Suppressor macrophage treated with lipopolysaccharide for 4 hours (primary cell): ENCODE measurements at regions not wholly inside any gene's neighbourhood (a gene's known extent, or its start where the extent isn't known, plus 50 kb on each side); places are given as distances from the start of the nearest gene placed in this dataset.
"Not testable (repeated sequence)": the region's sequence is repeated elsewhere in the genome, so short reads cannot be mapped to it uniquely, and the experiment has no call there.

ENCODE experiments used
- DNase-seq: peaks from one replicate; pipeline ENCODE4 v3.0.0-alpha.2; 2020

DNA sequence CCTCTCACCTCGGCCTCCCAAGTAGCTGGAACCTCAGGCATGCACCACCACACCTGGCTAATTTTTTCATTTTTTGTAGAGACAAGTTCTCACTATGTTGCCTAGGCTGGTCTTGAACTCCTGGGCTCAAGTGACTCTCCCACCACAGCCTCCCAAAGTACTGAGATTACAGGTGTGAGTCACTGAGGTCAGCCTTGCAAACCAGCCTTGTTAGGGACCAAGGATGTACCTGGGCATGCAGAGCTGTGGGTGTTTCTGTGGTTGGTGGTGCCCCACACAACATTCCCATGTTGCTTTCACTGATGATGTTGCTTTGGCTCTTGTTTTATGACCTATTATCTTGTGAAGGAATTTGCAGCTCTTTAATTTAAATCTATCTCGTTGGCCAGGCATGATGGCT is 54.8 kb downstream of the OTUD1 start:
- DNase-seq: no peak

DNA sequence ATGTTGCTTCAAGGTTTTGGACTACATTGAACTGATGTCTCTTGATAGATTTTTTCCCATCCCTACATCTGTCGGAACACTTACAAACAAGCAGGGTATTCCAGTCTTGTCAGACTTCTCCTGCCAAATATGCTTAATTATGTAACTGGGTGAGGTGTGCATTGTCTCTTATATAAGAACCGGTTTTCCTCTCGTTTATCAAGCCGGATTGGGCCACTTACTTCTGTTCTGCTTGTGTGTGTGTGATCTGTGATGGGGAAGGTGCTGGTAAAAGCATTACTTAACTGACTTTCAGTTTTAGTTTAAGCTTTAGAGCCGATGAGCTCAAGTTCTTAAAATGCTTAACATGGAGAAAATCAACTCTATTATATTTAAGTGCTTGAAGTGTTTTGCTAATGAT is 57.9 kb downstream of the OTUD1 start:
- no peak for DNase-seq

DNA sequence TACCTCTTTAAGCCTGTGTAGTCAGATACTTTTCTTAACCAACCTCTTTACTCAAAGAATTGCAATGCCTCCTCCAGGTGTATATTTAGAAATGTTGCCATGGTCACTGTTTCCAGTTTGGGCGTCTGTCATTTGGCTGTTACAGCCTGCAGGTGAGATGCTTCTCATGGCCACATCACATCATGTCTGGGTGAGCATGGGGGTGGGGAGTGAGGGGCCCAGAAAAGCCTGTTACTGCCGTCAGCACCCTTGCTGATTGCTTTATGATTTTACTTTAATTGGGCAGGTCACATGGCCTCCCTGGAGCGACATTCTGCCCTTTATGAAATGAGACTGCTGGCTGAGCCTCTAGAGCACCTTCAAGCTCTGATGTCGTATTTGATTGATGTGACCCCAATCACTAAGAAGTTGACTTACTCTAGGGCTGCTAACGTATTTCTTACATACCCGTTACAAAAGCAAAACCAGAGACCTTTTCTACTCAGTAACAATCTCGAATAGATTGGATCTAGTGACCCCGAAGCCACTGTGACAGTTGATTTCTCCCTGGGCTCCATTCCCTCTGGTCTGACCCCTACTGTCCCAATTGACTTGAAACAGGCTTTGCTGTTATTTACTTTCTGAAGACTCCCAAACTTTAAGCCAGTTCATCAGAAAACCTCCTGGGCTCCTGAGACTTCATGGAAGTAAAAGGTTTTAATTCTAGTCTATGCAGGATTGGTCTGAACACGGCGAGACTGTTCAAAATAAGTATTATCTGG is 60.7 kb downstream of the OTUD1 start:
- no peak for DNase-seq

DNA sequence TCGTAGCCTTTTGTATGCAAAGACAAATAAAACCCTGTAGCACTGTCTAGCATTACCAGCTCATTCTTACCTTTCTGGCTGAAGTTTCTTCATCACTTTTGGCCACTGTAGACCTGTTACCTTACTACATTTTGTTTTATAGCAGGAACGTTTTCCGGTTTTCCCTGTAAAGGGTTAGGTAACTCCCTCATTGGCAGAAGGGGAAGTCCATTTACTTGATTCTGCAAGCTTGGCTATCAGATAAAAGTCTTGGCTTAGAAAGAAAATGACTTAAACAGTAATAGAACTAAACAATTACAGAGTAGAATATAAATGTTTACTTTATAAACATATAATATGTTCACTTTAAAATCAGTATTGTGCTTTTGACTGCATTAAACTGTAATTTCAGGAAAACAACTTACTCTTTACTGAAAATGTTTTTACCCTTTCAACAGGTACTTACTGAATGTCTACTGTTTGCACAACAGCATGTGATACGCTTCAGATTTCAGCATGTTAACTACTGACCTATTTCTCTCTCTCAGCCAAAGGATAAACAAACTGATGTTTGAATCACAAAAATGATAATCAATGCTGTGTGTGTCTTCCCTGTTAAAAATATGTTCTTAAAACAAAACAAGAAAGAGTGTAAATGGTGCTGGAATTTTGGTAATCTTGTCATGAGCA is 67.1 kb downstream of the OTUD1 start:
- DNase-seq: no peak

DNA sequence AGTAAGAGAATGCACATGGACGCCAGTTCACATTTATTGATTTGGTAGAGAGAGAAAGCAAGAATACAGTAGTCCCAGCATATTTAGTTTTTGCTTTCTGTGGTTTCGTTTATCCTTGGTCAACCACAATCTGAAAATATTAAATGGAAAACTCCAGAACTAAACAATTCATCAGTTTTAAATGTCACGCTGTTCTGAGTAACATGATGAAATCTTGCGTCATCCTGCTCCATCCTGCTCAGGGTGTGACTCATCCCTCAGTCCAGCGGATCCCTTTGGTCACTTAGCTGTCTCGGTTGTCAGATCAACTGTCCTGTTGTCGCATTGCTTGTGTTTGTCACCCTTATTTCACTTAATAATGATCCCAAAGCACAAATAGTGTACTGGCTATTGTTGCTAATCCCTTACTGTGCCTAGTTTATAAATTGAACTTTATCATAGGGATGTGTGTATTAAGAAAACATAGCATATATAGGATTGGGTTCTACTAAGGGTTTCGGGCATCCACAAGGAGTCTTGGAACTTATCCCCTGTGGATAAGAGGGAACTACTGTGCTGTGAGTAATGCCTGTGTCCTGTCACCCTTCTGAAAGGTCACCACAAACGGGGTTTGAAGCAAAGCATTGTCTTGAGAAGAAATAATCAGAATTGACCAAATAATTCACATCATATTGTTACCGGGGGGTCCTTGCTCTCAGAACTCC is 73.6 kb downstream of the OTUD1 start:
- DNase-seq: peak; percentile 94

DNA sequence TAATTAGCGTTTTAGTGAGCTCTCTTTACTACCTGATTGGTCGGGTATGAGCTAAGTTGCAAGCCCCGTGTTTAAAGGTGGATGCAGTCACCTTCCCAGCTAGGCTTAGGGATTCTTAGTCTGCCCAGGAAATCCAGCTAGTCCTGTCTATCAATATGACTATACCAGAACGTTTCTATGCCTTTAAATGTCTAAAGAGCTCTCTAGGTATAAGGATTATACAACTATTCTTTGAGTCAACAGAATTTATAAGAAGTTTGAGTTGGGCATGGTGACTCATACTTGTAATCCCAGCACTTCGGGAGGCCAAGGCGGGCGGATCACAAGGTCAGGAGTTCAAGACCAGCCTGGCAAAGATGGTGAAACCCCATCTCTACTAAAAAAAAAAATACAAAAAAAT is 74.7 kb downstream of the OTUD1 start:
- not testable (repeated sequence) for DNase-seq

DNA sequence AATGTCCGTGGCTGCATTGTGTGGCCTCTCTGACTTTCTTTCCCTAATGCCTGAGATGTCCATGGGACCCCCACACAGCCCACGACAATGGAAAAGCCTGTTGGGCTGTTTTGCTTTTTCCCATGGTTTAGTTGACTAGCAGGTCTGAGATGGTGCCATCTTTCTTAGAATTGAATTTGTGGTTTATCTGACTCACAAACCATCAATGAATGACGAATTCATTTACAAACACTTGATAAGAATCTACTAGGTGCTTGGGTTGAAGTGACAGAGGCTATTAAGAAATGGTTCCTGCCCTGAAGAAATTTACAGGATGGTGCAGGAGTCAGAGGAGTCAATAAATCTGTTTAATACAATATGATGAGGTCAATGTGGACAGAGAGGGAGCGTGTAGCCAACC is 75.4 kb downstream of the OTUD1 start:
- no peak for DNase-seq

DNA sequence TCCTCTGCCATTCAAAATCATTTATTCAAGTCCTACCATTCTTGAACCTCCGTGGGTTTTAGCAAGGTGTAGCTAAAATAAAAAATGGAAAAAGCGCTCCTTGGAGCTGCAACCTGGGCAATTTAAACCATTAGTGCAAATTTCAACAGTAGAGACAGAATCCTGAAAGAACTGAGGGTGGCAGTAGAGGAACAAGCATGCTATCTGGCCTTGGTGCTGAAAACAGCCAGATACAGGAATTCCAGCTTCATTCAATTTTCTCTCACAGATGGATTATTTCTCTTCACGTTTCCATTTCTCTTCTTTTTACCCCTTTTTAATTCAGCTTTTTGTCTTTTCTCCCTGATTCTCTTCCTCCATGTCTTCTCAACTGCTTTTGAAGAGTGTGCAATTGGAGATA is 77.7 kb downstream of the OTUD1 start:
- peak; percentile 32 for DNase-seq

DNA sequence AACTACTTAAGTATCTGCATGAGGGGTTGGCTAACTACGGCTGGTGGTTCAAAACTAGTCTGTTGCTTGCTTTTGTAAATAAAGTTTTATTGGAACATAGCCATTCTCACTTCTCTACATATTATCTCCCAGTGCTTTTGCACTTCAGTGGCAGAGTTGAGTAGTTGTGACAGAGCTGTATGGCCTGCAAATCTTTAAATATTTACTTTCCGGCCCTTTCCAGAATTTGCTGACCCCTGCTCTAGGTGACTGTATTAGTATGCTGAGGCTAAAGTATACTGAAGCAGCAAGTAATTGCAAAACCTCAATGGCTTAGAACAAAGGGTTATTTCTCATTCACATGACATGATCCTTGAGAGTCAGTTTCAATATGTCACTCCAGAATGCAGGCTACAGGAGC is 78.3 kb downstream of the OTUD1 start:
- DNase-seq: no peak

DNA sequence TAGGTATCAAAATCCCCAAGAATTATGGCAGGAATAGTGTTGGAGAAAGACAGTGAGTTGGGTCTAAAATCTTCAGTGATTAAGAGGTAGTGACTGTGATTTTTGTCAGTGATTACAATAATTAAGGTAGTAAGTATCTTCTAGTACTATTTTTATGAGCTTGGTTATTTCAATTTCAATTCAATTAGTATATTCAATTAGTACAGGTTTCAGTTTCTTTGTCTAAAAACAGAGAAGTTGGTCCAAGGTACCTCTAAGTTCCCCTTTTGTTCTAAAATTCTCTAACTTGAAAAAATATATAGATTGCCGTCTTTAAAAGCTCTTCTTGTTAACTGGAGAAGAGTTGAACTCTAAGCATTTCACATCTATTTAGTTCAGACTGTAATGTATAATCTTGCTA is 82.9 kb downstream of the OTUD1 start:
- no peak for DNase-seq

DNA sequence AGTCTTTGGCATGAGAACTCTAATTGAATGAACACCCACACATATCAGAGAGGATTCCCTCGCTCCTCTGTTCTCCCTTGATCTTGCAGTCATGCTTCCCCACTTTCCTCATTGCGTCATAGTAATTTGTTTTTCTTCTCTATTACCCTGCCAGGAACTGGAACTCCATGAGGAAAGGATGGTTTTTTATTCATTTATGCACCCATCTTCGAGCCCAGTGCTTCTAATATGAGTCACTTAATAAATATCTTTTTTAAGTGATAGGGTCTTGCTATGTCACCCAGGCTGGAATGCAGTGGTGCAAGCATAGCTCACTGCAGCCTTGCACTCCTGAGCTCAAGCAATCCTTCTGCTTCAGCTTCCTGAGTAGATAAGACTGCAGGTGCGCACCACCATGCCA is 83.5 kb downstream of the OTUD1 start:
- DNase-seq: peak; percentile 39

DNA sequence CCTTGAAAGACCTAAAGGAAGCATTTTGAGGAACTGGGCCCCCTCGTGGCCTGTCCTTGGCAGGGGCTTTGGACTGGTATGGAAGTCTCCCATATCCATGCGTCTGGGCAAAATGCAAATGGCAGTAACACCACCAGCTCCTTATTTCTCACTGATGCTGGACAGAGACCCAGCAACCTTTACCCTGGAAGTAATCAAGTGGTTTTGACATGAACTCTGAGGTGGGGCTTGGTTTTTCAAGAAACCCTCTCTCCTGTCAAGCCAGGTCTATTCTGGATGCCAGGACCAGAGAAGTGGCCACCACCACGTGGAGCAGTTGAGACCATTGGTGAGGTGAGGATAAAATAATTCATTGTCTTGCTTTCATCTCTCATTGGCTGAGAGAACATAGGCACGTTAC is 84.4 kb downstream of the OTUD1 start:
- DNase-seq: no peak

DNA sequence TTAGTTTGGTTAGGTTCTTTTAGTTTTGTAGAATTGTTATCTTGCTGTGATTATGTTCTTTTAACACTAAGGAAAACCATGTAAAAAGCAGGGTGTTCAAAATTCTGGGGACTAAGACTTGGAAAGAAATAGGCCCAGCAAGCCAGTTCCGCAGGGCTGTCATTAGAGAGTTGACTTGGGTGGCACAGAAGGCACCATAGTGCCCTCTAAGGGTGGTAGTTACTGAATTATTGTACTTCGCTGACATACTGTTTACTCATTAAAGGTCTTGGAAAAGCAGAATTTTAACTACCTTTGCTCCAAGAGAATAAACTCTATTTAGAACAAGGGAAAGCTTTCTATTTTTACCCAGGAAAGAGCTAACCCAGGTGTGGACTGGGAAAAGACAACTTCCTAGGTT is 86.5 kb downstream of the OTUD1 start:
- peak; percentile 46 for DNase-seq

DNA sequence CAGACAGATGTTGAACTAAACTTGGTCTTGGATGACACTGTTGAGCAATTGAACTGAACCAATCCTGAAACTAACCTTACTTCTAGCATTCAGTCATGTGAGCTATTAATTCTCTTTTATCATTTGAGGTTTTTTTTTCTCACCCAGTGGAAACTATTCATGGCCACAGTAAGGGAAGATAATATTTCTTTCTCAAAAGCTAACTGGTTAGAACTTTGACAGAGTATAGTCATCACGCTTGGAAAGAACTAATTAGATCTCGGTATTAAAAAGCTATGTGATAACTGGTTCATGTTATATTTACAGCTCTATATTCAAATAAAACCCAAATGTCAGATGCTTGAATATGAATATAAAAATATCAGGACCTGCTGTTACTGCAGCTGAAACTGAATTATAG is 89.5 kb downstream of the OTUD1 start:
- DNase-seq: no peak

DNA sequence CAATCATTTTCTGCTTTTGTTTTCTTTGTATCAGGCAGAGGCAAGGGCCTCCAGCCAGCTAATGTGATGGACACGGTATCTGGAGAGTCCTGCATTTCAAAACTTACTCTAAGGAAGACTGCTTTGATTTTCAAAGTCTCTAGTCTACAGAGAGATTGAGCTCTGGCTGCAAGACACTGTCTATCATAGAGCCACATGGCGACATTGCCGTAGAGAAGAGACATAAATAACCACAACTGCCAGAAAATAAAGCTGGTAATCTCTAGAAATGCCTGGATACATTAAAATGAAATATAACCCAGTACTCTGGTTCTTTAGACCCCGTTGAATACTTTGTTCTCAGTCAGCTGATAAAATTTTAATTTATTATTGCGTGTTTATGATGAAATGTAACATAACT is 90.8 kb downstream of the OTUD1 start:
- DNase-seq: no peak

DNA sequence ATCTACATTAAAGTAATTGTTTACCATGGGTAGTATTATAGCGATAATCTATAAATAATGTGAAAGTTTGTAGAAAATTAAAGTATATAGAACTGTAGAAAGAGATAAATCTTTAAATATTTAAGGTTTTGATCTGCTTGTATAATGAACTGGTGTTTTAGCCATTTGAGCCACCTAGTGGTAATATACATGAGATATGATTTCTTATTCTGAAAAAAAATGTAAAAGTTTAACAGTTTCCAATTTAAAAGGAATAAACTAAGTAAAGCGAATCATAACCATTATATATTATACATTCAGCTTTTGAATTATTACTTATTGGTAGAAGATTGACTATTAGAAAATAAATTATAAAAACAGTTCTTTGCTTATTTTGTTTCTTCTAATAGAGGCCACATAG is 91.2 kb downstream of the OTUD1 start:
- DNase-seq: no peak

DNA sequence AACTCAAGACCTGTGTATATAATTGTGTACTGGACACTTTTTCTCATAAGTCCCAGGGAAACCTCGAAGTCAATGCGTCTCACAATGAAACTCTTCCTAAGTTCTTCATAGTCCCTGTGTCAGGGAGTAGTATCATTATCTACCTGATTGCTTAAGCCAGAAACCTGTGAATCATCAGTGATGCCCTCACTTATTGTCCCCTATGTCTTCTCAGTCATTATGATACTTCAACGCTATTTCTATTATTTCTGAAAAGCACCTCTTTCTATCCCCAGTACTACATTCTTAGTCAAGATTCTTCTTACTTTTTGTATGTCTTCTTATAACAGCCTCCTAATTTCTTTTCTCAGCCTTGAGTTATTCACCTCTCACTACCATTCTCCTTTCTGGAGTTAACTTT is 94.3 kb downstream of the OTUD1 start:
- no peak for DNase-seq

DNA sequence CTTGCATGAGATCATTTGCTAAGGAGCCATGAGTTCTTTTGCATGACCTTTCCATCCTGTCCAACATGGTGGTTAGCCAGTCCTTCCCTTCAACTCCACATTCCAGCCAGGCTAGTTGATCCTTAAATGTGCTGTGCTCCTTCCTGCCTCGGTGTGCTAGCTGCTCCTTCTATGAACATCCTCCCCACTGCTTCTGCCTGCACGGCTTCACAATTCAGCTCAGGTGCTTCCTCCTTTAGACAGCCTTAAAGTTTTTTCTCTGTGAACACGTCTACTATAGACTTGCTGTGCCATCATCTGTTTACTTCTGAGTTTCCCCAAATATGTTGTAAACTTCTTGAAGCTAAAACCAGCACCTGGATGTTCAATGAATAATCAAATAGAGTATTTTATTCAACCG is 95.5 kb downstream of the OTUD1 start:
- no peak for DNase-seq

DNA sequence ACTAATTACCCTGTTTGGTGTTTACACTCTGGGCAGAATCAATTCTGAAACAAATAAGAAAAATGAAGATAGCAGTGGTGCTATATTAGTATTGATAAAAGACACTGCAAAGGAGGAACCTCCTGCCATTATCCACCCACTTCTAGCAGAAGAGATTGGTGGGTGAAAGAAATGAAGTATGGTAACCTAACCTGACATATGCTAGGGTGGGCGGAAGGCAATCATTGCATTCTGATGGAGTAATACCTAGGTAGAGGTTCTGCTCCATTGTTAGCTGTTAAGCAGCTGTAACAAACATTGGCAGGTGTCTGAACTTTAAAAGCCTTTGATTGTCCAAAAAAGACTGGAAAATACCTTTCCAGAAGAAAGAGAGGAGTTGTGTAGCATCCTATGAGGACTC is 95.9 kb downstream of the OTUD1 start:
- DNase-seq: no peak

DNA sequence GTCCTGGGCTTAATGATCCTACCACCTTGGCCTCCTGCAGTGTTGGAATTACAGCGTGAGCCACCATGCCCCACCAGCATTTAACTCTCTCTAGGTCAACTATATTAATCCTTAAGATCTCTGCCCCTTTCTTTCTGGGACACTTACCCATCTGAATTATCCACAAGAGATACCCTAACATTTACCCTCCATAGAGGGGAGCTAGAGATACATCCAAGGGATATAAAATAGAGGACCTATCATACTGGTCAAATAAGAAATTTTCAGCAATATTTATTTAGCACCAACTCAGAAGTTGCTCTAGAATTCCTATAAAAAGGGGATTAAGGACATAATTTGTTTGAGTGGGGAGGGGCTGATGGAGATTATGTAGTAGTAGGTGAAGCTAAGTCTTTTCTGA is 96.5 kb downstream of the OTUD1 start:
- DNase-seq: no peak

DNA sequence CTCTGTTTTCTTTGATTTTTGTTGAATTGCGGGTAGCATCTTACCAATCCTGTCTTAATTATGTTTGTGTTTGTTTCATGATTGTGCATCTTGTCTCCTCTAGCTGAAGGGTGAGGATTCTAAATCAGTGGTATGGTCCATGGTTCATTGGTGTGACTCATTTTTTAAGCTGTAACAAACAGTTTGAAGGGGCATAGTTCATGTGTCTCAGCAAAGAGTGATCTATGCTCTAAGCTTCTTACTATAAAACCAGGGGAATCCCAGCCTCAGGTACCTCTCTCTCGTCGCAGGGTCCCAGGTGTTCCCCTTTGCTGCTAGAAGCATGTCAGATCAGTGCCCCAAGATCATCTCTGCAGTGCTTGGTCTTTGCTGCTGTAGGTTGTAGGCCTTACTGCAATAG is 100.1 kb downstream of the OTUD1 start:
- no peak for DNase-seq

DNA sequence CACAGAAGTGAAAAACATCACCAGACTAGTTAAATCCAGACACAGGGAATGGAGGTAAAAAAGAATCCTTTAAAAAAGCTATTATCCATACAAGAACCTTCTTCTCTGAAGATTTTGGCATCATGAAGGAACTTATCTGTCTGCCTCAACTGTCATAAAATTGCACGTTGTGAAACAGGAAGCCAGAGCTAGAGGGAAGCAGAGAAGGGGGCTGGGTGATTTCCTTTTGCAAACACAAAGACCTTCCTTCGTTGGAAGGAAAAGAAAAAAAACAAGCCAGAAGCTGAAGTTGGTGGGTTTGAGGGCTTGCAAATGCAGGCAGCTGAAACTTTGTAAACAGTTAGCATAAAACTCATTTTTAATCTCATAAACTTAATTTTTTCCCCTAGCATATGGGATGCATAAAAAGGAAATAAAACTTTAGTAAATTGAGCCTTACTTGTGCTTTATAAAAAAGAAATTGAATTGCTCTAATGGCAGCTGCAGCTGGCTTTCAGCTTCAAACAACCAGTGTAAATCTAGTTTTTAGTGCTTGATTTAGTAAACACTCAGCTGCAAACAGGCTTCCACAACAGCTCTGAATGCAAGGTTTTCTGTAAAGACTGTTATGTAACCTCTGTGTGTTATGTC is 101.6 kb downstream of the OTUD1 start:
- DNase-seq: no peak

DNA sequence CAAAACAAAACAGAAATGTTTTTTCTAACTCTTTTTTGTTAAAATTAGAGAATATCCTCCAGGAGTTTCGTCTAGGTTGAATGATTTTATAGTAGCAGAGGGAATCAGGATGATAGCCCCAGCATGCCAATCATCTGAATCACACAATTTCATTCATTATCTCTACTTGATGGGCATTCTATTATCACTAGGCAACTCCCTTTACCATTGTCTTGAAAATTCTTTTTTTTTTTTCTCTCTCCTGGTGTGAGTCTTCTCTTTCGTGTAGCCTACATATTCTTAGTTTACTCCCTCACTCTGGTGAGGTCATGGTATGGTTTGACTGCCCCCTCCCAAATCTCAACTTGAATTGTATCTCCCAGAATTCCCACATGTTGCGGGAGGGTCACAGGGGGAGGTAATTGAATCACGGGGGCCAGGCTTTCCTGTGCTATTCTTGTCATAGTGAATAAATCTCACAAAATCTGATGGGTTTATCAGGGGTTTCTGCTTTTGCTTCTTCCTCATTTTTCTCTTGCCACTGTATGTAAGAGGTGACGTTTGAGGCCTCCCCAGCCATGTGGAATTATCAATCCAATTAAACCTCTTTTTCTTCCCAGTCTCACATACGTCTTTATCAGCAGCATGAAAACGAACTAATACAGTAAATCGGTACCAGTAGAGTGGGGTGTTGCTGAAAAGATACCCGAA is 105.0 kb downstream of the OTUD1 start:
- peak; percentile 25 for DNase-seq
